HG02798 (cell line): ENCODE measurements at regions not wholly inside any gene's neighbourhood (a gene's known extent, or its start where the extent isn't known, plus 50 kb on each side); places are given as distances from the start of the nearest gene placed in this dataset.
"Not testable (repeated sequence)": the region's sequence is repeated elsewhere in the genome, so short reads cannot be mapped to it uniquely, and the experiment has no call there.

Experiments
- ATAC-seq: cut with Tn5 transposase; IDR thresholded peaks from one replicate; pipeline ENCODE4 v1.9.1; 2021; ENCODE audit warnings: mild to moderate bottlenecking; ENCODE audit not compliant: unreplicated experiment, poor library complexity

DNA sequence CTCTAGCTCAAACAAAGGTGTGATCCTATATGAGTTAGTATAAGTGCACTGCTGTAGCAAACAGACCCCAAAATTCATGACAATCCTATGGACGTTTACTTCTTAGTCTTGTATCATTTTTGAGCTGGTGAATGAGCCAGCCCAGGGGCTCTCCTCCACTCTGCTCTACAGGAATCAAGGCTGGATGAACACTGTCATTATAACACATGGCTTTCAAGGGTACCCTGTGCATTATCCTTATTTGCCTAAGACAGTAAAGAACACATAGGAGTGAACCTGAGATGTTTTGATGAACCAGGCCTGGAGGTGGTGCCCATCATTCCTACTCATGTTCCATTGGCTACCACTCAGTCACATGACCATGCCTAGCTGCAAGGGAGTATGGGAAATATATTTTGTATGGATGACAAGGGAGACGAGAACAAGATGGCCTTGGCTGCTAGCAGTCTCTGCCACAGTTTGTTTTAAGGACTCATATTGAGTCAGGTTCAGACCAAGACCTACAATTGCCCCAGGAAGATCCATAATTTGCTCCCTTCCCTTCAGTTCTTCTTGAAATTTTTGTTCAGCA, 107.4 kb upstream of the HES1 start:
- no peak for ATAC-seq

DNA sequence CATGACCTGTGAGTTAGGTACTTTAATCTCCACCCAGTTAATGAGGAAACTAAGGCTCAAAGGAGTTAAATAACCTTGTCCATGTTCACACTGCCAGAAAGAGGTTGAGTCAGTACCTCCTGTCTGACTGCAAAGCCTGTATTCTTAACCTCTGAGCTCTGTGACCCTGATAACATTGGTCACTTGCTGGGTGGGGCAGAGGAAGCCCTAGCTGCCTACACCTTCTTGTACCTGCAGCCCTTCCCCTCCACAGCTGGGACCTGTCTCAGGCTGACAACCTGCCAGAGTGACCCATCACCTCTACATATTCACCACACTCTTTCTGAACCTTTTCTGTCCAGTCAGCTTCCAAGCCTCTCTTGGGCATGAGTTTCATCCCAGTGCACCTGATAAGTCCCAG, 106.1 kb upstream of the HES1 start:
- ATAC-seq = no peak

DNA sequence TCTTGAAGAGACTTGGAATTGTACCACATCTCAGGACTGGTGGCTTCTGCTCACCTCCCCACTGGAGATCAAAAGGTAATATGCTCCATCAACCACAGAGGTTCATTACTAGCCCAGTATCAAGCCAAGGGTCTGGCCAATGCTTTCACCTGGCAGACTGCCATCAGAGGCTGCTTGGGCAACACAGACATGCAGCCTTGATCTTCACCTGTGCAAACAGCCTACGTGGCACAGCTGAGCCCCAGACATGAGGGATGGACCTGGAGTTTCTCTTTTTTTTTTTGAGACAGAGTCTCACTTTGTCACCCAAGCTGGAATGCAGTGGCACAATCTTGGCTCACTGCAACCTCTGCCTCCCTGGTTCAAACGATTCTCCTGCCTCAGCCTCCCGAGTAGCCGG, 105.6 kb upstream of the HES1 start:
- ATAC-seq = no peak

DNA sequence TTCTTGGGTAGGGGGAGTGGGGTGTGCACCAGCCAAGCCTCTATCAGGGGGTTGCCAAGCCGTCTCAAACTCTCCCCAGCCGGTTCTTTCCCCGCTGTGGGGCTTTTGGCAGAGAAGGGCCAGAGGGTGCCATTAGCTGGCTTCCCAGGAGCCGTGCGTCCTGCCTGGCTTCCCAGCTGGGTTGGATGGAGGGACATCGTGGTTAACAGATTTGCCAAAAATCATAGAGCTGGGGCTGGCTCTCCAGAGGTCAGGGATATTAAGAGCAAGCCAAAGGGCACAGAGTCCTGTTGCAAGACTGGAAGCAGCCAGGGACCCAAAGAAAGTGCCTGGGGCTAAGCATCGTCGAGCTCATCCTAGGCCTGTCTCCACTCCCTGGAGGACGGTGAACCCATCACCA, 104.6 kb upstream of the HES1 start:
- no peak for ATAC-seq

DNA sequence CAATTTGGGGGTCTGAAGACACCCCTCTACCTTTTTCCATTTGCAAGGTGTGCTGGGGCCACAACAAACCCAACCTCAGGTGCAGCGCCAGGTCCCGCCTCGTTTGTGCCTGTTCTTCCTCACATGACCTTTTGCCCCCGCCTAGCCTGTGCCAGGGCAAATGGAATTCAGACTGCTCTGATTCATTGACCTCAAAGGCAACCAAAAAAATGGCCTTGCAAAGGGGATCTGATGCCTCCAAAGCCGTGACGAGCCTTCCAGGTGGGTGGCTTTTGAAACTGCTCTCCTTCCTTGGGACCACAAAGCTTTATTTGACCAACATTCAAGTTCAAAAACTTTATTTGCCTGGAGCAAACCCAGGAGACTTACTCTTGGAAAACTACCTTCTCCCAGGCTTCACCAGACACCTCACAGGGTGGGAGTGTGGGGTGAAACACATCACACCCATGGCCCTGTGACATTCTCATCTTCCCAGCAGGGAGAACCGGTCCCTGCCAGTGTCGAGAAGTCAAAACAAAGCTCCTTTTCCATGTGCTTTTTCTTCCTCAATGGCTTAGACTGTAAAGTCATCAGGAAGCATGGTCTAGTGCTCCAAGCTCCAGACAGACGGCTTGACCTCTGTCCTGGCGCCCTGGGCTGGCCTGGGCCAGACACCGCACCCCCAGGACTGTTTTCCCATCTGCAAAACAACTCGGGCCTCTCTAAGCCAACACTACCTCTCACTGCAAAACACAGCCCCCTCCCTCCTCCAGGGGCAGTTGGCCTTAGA, 103.9 kb upstream of the HES1 start:
- no peak for ATAC-seq

DNA sequence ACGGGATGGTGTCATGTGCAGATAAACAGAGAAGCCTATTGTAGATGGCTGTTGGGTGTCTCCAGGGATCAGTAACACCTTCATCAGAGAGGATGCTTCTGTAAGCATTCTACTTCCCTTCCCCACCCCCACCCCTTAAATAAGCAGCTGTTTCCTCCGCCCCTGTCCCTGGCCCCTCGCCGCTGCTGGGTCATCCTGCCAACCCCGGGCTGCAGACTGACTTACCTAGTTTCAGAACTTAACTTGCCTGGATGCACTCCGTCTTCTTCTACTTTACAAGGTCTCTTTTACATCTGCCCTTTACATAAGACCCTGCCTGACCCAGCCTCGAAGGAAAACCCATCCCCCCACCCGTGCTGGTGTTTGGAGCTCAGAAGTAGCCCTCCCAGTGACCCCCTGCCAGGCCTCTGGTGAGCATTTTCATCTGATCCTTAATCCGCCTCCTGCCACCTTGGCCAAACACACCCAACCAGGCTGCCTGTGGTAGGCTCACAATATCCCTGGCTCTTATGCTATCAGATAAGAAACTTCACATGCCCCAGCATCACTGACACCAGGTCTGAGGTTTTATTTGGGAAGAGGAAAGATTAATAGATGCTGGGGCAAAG, 103.0 kb upstream of the HES1 start:
- no peak for ATAC-seq

DNA sequence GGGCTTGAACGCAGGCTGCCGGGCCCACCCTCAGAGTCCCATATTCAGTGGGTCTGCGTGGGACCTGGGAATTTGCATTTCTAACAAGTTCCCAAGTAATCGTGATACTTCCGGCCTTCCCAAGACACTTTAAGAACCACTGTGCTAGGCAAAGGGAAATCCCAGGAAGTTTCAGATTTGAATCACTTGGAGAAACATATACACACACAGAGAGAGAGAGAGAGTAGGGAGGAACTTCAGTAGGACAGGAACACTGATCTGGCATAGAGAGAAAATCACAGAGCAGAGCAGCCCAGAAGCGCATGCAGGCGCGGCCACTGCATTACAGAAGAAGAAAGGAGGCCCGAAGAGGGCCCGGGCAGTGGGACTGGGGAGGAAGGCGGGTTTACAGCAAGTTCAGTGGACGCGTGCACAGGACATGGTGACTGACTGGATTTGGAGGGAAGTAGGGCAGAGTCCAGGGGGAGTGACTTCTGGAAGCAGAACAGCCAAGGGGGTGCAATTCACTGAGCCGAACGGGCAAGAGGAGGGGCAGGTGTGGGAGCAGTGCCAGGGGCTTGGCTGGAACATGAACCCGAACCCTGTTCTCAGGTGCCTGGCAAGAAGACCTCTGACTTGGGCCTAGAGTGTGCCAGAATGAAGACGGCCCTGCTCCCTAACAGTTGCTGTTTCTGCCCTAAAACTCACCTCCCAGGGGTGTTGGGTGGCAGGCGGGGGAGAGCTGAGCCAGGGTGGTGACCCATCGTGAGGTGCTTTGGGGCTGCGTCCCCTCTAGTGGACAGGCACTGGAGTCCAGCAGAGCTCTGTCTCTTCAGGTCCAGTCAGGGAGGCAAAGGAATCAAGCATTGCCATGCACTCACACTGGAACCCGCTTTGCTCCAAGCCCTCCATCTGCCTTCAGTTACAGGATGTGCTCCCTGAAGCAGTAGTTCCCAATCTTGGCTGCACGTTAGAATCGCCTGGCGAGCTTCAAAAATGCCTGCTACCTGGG, 101.3 kb upstream of the HES1 start:
- no peak for ATAC-seq

DNA sequence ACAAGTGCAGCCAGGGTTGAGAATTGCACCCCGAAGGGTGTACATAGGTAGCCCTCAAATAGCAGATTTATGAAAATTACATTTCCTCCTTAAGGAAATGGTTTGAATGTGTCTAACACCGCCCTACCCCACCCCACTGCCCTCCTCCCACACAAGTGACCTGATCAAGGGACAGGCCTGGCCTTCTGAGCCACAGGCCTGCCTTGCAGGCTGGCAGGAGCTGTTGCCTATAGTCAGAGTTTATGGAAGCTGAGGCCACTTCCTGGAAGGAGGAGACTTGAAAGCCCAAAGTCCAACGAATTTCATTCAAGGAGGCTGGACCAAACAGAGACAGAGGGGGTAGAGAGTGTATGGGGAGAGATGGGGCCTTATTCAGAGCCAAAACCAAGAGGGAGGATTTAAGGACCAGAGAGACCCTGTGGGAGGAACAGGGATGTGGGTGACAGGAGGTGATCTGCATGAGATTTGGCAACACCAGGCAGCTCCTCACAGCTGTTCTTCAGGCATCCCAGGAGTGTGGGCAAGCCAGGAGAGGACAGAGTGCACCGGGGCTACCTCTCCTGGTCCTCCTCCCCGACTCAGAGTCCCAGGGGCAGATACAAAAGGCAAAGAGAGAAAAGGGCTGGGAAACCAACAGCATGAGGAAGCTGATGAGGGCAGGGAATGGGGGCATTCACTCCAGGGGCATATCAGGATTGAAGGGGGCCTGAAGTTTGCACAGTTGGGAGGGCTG, 100.4 kb upstream of the HES1 start:
- ATAC-seq = no peak

DNA sequence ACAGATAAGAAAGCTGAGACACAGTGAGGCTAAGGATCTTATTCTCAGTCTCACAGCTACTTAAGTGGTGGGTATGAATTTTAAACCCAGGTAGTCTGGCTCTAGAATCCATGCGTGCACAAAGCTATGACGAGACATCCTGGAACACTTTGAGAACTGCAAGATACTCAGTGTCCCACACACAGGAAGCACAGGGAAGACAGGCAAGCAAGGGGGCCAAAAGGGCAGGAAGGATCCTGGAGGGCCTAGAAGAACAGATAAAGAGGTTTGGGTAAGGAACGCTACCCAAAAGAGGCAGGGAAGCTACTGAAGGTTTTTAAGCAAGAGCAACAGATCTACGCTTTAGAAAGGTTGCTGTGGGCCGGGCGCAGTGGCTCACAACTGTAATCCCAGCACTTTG, 99.1 kb upstream of the HES1 start:
- ATAC-seq = no peak

DNA sequence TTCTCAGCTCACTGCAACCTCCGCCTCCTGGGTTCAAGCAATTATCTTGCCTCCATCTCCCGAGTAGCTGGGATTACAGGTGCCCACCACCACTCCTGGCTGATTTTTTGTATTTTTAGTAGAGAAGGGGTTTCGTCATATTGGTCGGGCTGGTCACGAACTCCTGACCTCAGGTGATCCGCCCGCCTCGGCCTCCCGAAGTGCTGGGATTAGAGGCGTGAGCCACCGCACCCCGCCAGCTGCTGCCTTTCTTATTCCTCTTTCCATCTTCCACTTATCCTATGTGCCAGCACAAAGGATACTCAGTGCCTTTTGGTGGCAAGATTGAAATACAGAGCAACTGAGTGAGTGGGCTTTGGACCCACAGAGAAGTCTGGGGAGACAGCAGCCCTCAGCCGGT, 97.6 kb upstream of the HES1 start:
- ATAC-seq = not testable (repeated sequence)

DNA sequence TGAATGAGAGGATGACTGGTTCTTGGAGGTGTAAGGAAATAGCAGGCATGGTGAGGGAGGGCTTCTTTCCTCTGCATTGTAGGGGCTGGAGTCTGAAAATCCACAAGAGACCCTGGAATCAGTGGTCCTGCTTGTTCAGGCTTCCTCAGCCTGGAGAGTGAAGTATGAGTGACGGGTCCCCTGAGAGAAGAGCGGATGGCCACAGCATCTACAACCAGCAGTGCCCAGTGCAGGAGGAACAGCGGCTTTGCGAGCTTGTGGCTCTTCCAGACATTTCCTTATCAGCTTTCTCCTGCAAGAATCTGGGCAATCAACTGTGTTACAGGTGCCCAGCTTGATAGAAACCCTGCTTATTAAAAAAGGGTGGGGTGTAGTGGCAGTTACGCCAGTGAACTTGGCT, 97.0 kb upstream of the HES1 start:
- no peak for ATAC-seq

DNA sequence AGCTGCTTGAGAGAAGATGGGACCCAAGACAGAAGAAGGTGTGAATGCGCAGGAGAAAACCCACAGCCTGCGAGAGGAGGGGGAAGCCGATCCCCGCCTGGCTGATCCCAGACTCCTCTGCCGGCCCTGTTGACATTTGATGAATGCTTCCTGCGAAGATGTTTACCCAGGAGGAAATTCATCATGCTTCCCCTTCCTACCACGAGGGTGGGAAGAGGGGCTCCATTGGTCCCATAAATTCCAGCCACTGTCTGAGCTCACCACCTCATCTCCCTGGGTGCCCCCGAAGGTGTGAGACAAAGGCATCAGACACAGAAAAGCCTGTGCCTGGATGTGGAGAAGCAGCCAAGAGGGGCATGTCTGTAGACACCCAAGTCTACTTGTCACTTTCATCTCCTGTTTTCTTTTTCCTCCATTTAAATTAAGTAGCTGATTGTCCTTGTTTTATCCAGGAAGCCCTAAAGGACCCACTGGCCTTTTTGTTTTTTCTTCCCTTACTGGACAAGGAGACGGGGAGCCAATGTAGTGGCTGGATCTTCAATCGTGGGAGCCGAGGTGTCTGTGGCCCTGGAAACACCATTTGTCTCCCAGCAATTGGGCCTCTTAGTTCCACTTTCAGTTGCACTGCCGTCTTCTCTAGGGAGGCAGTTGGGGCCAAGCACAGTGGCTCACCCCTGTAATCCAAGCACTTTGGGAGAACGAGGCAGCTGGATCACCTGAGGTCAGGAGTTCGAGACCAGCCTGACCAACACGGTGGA, 95.3 kb upstream of the HES1 start:
- no peak for ATAC-seq

DNA sequence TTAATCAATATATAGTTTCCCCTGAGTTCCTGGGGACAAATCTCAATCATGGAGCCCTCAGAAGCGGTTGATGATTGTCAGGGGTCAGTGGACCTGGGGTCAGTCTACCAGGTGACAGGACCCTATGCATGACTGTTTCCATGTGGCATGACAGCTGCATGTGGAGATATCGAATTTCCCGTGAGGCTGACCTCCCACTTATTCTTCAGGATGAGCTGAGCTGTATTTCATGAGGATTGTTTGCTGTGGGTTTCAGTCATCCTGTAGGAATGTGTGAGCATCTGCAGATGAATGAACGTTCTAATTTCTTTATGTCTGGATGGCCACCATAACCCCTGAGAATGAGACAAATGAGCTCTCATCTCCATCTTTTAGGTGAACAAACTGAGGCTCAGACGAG, 93.0 kb upstream of the HES1 start:
- ATAC-seq = no peak

DNA sequence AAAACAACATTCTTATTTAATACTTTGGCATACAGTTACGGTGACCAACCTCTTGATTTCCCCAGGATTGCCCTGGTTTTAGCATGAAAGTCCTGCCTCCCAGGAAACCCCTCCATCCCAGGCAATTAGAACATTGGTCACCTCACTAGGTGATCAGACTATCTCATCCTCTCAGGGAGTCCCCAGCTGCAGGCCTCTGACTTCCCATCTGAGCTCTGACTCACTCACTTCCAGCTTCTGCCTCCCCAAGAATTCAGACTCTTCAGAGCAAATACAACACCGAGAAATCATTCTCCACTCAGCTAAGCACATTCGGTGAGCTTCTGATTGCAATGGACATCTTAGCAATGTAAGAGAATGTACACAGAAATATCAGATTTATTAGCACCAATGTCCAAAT, 92.4 kb upstream of the HES1 start:
- no peak for ATAC-seq

DNA sequence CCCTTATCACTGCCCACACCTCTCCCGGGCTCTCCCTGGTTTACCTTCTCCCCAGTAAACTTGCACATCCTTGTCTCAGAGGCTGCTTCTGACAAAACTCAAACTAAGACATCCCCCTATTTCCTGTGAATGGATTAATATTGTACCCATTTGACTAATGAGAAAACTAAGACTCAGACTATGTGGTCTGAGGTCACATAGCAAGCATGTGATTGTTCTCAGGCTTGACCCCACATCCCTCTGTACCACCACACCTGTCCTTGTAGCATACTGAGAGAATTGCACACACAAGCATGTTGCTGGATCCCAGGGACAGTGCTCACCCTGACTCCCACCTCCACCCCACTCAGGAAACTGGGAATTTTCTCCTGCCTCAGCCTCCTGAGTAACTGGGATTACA, 90.7 kb upstream of the HES1 start:
- ATAC-seq = peak; percentile 80

DNA sequence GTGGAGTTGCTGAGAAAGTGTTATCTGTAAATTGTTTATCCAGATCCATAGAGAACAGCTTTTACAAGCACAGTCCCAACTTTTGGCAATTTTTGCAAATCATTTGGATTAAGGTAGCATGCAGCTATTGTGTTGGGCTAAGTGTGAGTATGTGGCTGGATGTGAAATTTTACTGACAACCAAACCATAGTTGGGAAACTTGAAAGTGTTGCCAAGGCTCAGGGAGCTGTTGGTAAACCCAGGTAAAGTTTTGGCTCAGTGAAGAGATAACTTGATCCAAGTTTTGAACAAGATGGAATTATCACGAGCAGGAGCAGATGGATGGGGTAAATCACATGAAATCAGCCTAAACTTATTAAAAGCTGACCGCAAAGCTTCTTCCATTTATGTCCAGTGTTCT, 90.0 kb upstream of the HES1 start:
- ATAC-seq = no peak

DNA sequence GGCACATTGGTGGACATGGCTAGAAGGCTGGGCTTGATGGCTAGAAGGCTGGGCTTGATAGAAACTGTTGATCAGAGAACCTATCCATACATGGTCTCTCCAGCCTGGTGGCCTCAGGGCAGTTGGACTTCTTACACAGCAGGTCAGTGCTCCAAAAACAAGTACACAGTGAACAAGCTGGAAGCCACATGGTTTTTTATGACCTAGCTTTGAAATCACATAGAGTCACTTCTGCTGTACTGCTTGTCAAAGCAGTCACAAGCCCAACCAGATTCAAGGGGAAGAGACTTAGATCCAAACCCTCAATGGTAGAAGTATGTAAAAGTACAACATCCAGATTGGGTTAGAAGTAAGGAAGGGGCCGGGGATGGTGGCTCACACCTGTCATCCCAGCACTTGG, 89.4 kb upstream of the HES1 start:
- ATAC-seq = no peak

DNA sequence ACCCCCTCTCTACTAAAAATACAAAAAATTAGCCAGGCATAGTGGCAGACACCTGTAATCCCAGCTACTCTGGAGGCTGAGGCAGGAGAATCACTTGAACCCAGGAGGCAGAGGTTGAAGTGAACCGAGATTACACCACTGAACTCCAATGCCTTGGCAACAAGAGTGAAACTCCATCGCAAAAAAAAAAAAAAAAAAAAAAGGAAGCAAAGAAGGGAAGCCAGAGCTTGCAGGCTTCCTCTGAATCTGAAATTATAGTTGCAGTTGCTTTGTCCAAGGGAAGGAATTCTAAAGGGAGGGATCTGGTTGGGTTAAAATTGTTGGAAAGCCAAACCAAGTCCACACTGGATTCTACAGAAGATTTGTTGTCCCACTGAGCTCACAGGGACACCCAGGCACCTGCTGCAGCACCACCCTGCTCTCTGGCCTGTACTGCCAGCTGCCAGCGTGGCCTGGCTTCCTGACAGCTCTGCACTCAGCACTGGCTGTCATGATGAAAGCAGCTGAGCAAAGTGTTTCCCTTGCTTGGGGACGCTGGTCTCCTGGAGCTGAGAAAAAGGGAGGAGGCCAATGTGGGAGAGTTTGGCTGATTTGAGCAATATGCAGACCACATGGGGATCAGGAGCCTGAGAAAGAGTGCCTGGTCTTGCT, 88.8 kb upstream of the HES1 start:
- no peak for ATAC-seq

DNA sequence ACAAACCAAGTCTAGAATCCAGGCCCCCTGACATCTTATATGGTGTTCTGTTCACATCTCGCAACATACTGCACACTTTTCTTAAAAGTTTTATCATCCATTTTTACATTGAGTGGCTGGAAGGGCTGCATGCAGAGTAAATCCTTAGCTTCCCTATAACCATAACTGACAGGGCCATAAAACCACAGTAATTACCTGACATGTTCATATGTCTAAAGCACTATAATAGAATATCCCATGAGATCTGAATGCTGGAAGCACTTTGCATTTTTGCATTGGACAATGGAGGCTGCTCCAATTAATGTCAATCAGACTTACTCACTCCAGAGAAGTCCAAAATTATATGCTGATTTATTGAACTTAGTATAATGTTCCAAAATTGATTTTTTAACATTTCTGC, 86.6 kb upstream of the HES1 start:
- no peak for ATAC-seq
